ENCODE measurements at regions not wholly inside any gene's neighbourhood (a gene's known extent, or its start where the extent isn't known, plus 50 kb on each side); places are given as distances from the start of the nearest gene placed in this dataset.

GRCh38 chr14:101428409-101428808 is 132.9 kb upstream of the DIO3 start:
- Histone ChIP-seq H3K27me3 (ENCODE audit: control insufficient read depth, insufficient read depth, low read length) (no peaks in the 10 kb centered on the region), H3K4me3 (ENCODE audit: low read depth in 2 of 2, low read length in 2 of 2) (no peak overlapping the region), H3K9me3 (ENCODE audit: control insufficient read depth, insufficient read depth, low read depth, low read length) (peaks cover 4% of the 10 kb centered on the region; the same call in 1 of the 2 replicates), H3K27ac (ENCODE audit: low read length) (no peak overlapping the region), H3K4me1 (ENCODE audit: control insufficient read depth, insufficient read depth, low read length) (no peaks in the 10 kb centered on the region), H3K36me3 (ENCODE audit: control insufficient read depth, insufficient read depth, low read length) (no peaks in the 10 kb centered on the region)
- ChIA-PET CTCF (no interaction called here), POLR2A (no interaction called here)
- BruUV-seq (replicated peaks): no TSS peak
- no peak for DNase-seq (ENCODE audit: low read depth, low spot score)
- intact Hi-C loops (cut with micrococcal nuclease; ENCODE audit: unreplicated experiment) (no loop called here), in situ Hi-C loops (cut with HindIII; ENCODE audit: low pct_unique_long_range_greater_than_20kb, low sequenced_read_pairs) (no loop called here)
- TF ChIP-seq POLR2AphosphoS5 (IDR thresholded peaks at IDR 0.05; ENCODE audit: low read depth, low read length): no peak
- ATAC-seq: no peak

- H3K4me1 ChIP-seq (ENCODE audit: control insufficient read depth, insufficient read depth, low read length): no peaks in the 10 kb centered on the region
- no peaks in the 10 kb centered on the region for H3K9me3 ChIP-seq (ENCODE audit: control insufficient read depth, insufficient read depth, low read depth, low read length)
- DNase-seq (ENCODE audit: low read depth, low spot score): no peak
- H3K4me3 ChIP-seq (ENCODE audit: low read depth in 2 of 2, low read length in 2 of 2): no peak overlapping the region
- no peak overlapping the region for H3K27ac ChIP-seq (ENCODE audit: low read length)
- TF ChIP-seq CTCF (IDR thresholded peaks at IDR 0.05): no peak
- no peak for TF ChIP-seq TCF7L2 (IDR thresholded peaks at IDR 0.05; ENCODE audit: low read depth, low read length)
- TF ChIP-seq SIN3A (IDR thresholded peaks at IDR 0.05; ENCODE audit: borderline replicate concordance, insufficient read depth, low read depth, low read length): no peak
- TF ChIP-seq POLR2AphosphoS5 (IDR thresholded peaks at IDR 0.05; ENCODE audit: low read depth, low read length): no peak
- no peak for TF ChIP-seq REST (IDR thresholded peaks at IDR 0.05; ENCODE audit: insufficient read depth in 1 of 2, low read depth in 2 of 2, low read length in 1 of 2)
- no peaks in the 10 kb centered on the region for H3K36me3 ChIP-seq (ENCODE audit: control insufficient read depth, insufficient read depth, low read length)
- in situ Hi-C loops (cut with HindIII; ENCODE audit: low pct_unique_long_range_greater_than_20kb, low sequenced_read_pairs) (no loop called here), intact Hi-C loops (cut with micrococcal nuclease; ENCODE audit: unreplicated experiment) (no loop called here)
- H3K27me3 ChIP-seq (ENCODE audit: control insufficient read depth, insufficient read depth, low read length): no peaks in the 10 kb centered on the region
- ChIA-PET CTCF (no interaction called here), POLR2A (no interaction called here)
- ATAC-seq: no peak
- BruUV-seq (replicated peaks): no TSS peak
Observed at GRCh38 chr14:101435546-101435945, 125.7 kb upstream of the DIO3 start.

GRCh38 chr14:101439023-101439422 is 122.3 kb upstream of the DIO3 start:
- H3K4me3 ChIP-seq (ENCODE audit: low read depth in 2 of 2, low read length in 2 of 2): no peak overlapping the region
- H3K27me3 ChIP-seq (ENCODE audit: control insufficient read depth, insufficient read depth, low read length): no peaks in the 10 kb centered on the region
- H3K4me1 ChIP-seq (ENCODE audit: control insufficient read depth, insufficient read depth, low read length): no peaks in the 10 kb centered on the region
- no peaks in the 10 kb centered on the region for H3K36me3 ChIP-seq (ENCODE audit: control insufficient read depth, insufficient read depth, low read length)
- intact Hi-C loops (cut with micrococcal nuclease; ENCODE audit: unreplicated experiment): no loop called here
- in situ Hi-C loops (cut with HindIII; ENCODE audit: low pct_unique_long_range_greater_than_20kb, low sequenced_read_pairs): no loop called here
- H3K27ac ChIP-seq (ENCODE audit: low read length): no peak overlapping the region
- ChIA-PET CTCF (no interaction called here), POLR2A (no interaction called here)
- TF ChIP-seq SIN3A (IDR thresholded peaks at IDR 0.05; ENCODE audit: borderline replicate concordance, insufficient read depth, low read depth, low read length) (no peak), CTCF (IDR thresholded peaks at IDR 0.05) (no peak)
- BruUV-seq (replicated peaks): no TSS peak
- ATAC-seq (no peak), DNase-seq (ENCODE audit: low read depth, low spot score) (no peak)
- H3K9me3 ChIP-seq (ENCODE audit: control insufficient read depth, insufficient read depth, low read depth, low read length): no peaks in the 10 kb centered on the region

Data from Panc1 (cell line).